DND-41 (cell line): ENCODE measurements at regions not wholly inside any gene's neighbourhood (a gene's known extent, or its start where the extent isn't known, plus 50 kb on each side); places are given as distances from the start of the nearest gene placed in this dataset.

Experiments used
- ATAC-seq: fragments of 200-7000 bp; cut with Tn5 transposase; 3 replicates; pipeline ENCODE4 v1.9.1; 2021; ENCODE audit warnings: low read depth; ENCODE audit not compliant: insufficient read depth
- DNase-seq: peaks from one replicate; pipeline ENCODE4 v3.0.0-alpha.2; 2020
- H2AFZ ChIP-seq: 2 replicates; pipeline ENCODE4 v1.6.0; 2012; ENCODE audit warnings: low read depth, low read length
- H3K27ac ChIP-seq: 2 replicates; pipeline ENCODE4 v1.5.1; 2012; ENCODE audit warnings: low read length, inconsistent platforms
- H3K27me3 ChIP-seq: fragments of 200-600 bp; sonication (generic); 2 replicates; pipeline ENCODE4 v1.6.0; 2012; ENCODE audit warnings: low read length, mild to moderate bottlenecking, inconsistent platforms; ENCODE audit not compliant: insufficient read depth, poor library complexity
- H3K36me3 ChIP-seq: 2 replicates; pipeline ENCODE4 v1.5.1; 2012; ENCODE audit warnings: low read length, inconsistent platforms; ENCODE audit not compliant: insufficient read depth
- H3K4me1 ChIP-seq: 2 replicates; pipeline ENCODE4 v1.5.1; 2012; ENCODE audit warnings: mild to moderate bottlenecking, low read length; ENCODE audit not compliant: insufficient read depth
- H3K4me2 ChIP-seq: 2 replicates; pipeline ENCODE4 v1.6.0; 2012; ENCODE audit warnings: mild to moderate bottlenecking, moderate library complexity, low read length, inconsistent platforms; ENCODE audit not compliant: insufficient read depth
- H3K4me3 ChIP-seq, 2 experiments: fragments of 200-600 bp in 1 of 2; shearing (Covaris generic) in 1 of 2; 2 replicates each; pipeline ENCODE4 v1.5.1; 2012 to 2016; ENCODE audit warnings: inconsistent platforms in 2 of 2, low read length in 2 of 2, mild to moderate bottlenecking in 2 of 2, low read depth in 1 of 2, moderate library complexity in 1 of 2
- H3K79me2 ChIP-seq: 2 replicates; pipeline ENCODE4 v1.6.0; 2012; ENCODE audit warnings: low read length, inconsistent platforms; ENCODE audit not compliant: insufficient read depth
- H3K9ac ChIP-seq: 2 replicates; pipeline ENCODE4 v1.6.0; 2012; ENCODE audit warnings: low read depth, mild to moderate bottlenecking, inconsistent platforms, low read length, moderate library complexity
- H3K9me3 ChIP-seq: 2 replicates; pipeline ENCODE4 v1.5.1; 2012; ENCODE audit warnings: low read length, moderate library complexity, mild to moderate bottlenecking, inconsistent platforms; ENCODE audit not compliant: insufficient read depth, severe bottlenecking
- H4K20me1 ChIP-seq: 2 replicates; pipeline ENCODE4 v1.6.0; 2012; ENCODE audit warnings: low read length; ENCODE audit not compliant: insufficient read depth
- EZH2 ChIP-seq: IDR thresholded peaks from 3 replicates; pipeline ENCODE4 v1.6.1; 2012; ENCODE audit warnings: borderline replicate concordance, low read depth, mild to moderate bottlenecking, moderate library complexity, low read length, inconsistent platforms; ENCODE audit not compliant: severe bottlenecking
- TF ChIP-seq, protein P1 (sequence below): IDR thresholded peaks from 2 replicates; pipeline ENCODE4 v1.5.1; 2012; ENCODE audit warnings: borderline replicate concordance, low read length, moderate library complexity, mild to moderate bottlenecking; ENCODE audit not compliant: poor library complexity, severe bottlenecking; ENCODE audit errors: extremely low read depth

DNA sequence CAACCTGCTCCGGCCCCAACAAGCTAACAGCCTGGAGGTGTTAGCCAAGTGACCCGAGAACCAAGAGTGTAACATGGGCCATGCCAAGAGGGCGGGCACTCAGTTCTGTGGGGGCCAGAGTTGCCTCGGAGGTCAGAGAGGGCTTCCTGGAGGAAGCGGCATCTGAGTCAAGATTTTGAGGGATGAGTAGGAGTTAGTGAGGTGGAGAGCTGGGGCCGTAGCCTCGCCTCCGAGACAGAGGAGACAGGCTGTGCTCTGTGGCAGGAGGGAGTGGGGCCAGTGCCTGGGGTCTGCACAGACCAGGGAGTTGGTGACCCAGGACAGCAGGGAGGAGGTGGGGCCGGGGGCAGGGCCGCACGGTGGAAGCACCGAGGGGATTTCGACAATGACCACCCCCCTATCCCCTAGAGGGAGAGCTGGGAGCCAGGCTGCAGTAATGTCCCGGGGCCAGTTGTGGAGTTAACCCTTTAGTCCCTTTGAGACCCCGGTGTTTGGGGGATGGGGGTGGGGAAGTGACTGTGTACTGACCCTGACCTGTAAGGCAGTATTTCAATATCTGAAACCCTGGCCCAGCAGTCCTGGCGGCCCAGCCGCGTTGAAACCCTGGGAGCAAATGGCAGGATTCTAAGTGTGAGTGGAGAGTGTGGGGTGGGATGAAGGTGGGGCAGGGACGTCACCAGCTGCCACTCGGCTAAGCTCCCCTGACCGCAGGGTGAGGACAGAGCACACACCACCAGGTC, 148.7 kb upstream of the COL5A1 start:
- DNase-seq (no peak), ATAC-seq (no peak)
- no peak for TF ChIP-seq EZH2
- TF ChIP-seq, protein P1, sequence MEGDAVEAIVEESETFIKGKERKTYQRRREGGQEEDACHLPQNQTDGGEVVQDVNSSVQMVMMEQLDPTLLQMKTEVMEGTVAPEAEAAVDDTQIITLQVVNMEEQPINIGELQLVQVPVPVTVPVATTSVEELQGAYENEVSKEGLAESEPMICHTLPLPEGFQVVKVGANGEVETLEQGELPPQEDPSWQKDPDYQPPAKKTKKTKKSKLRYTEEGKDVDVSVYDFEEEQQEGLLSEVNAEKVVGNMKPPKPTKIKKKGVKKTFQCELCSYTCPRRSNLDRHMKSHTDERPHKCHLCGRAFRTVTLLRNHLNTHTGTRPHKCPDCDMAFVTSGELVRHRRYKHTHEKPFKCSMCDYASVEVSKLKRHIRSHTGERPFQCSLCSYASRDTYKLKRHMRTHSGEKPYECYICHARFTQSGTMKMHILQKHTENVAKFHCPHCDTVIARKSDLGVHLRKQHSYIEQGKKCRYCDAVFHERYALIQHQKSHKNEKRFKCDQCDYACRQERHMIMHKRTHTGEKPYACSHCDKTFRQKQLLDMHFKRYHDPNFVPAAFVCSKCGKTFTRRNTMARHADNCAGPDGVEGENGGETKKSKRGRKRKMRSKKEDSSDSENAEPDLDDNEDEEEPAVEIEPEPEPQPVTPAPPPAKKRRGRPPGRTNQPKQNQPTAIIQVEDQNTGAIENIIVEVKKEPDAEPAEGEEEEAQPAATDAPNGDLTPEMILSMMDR: no peak
- Histone ChIP-seq H3K9me3 (no peaks in the 10 kb centered on the region), H4K20me1 (no peaks in the 10 kb centered on the region), H3K27ac (no peak overlapping the region), H3K4me1 (no peaks in the 10 kb centered on the region), H3K27me3 (no peaks in the 10 kb centered on the region), H2AFZ (no peak overlapping the region), H3K4me3 (no peak overlapping the region), H3K79me2 (no peaks in the 10 kb centered on the region), H3K9ac (no peak overlapping the region), H3K4me2 (no peak overlapping the region), H3K36me3 (no peaks in the 10 kb centered on the region)

DNA sequence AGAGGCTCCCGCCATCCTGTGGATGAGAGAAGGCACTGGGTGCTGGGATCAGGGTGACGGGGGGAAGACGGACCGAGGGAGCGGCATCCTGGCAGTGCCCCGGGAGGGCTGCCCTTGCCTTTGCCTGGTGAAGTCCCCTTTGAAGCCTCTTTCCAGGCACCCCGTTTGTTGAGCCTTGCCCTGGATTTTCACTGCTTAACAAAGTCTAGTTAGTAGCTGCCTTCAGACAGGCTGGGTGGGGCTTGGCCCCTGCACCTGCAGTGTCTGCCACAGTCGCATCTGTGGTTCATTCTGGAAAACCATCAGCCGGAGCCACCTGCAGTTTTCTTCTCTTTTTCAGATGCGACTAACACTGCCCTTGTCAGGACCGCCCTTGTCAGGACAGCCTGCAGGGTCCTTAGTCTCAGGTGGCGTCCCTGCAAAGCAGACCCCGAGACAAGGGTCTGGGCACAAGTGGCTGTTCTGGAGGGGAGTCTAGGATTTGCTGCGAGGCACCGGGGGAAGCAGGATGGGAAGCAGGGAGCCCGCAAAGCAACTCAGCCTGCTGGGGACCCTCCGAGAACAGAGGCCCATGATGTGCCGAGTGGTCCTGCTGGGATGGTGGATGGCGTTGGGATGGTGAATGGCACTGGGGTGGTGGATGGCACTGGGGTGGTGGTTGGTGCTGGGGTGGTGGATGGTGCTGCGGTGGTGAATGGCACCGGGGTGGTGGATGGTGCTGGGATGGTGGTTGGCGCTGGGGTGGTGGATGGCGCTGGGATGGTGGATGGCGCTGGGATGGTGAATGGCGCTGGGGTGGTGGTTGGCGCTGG, 147.9 kb upstream of the COL5A1 start:
- H3K9ac ChIP-seq: no peak overlapping the region
- H3K79me2 ChIP-seq: no peaks in the 10 kb centered on the region
- H3K9me3 ChIP-seq: no peaks in the 10 kb centered on the region
- H3K27ac ChIP-seq: no peak overlapping the region
- DNase-seq (no peak), ATAC-seq (no peak)
- no peak overlapping the region for H2AFZ ChIP-seq
- H3K36me3 ChIP-seq: no peaks in the 10 kb centered on the region
- no peaks in the 10 kb centered on the region for H4K20me1 ChIP-seq
- no peak overlapping the region for H3K4me2 ChIP-seq
- TF ChIP-seq, protein P1: no peak
- TF ChIP-seq EZH2: no peak
- no peaks in the 10 kb centered on the region for H3K4me1 ChIP-seq
- H3K27me3 ChIP-seq: no peaks in the 10 kb centered on the region
- no peak overlapping the region for H3K4me3 ChIP-seq

DNA sequence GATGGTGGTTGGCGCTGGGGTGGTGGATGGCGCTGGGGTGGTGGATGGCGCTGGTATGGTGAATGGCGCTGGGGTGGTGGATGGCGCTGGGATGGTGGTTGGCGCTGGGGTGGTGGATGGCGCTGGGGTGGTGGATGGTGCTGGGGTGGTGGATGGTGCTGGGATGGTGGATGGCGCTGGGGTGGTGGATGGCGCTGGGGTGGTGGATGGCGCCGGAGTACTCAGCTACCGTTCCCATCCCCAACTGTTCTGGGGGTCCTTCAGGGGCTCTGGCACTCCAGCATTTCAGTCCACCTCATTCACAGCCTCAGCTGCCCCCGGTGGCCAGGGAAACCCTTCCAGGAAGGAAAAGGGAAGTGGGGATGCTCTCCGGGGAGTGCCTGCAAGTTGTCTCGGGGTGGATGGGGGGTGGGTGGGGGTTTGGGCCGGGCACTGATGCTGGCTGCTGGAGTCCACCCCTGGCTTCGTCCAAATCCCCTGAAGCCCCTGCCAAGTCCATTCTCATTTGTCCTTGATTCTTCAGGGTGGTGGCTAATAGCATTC, 147.3 kb upstream of the COL5A1 start:
- Histone ChIP-seq H3K27ac (no peak overlapping the region), H3K4me1 (no peaks in the 10 kb centered on the region), H3K9me3 (no peaks in the 10 kb centered on the region), H3K9ac (no peak overlapping the region), H2AFZ (no peak overlapping the region), H3K79me2 (no peaks in the 10 kb centered on the region), H3K4me2 (no peak overlapping the region), H4K20me1 (no peaks in the 10 kb centered on the region), H3K36me3 (no peaks in the 10 kb centered on the region), H3K27me3 (no peaks in the 10 kb centered on the region), H3K4me3 (no peak overlapping the region)
- DNase-seq (no peak), ATAC-seq (no peak)
- TF ChIP-seq, protein P1: no peak
- no peak for TF ChIP-seq EZH2
